Heart left ventricle (tissue), 16 donors: ENCODE measurements at regions not wholly inside any gene's neighbourhood (a gene's known extent, or its start where the extent isn't known, plus 50 kb on each side); places are given as distances from the start of the nearest gene placed in this dataset.
A peak's percentile ranks its signal among the peaks of the same experiment; 100 is the strongest.

Experiments
- ATAC-seq, 4 donors: fragments of 200-7000 bp; cut with Tn5 transposase; one replicate each; pipeline ENCODE4 v1.9.1; 2020 to 2022; ENCODE audit warnings: moderate library complexity in 4 of 4, mild to moderate bottlenecking in 3 of 4, moderate number of reproducible peaks in 1 of 4
- DNase-seq, 5 donors: peaks; one replicate each; pipeline ENCODE4 v3.0.0-alpha.2; 2020
- H3K27ac ChIP-seq, 12 donors: fragments of 200-600 bp; sonication (generic) in 4 of 12; one replicate each; pipeline versions ENCODE4 v1.5.0 to v1.8.0; 2016 to 2022; ENCODE audit warnings: mild to moderate bottlenecking in 2 of 12
- H3K27me3 ChIP-seq, 9 donors: fragments of 200-600 bp; sonication (generic) in 2 of 9; one replicate each; pipeline versions ENCODE4 v1.5.1 to v1.8.0; 2016 to 2022; ENCODE audit warnings: mild to moderate bottlenecking in 3 of 9
- H3K36me3 ChIP-seq, 9 donors: fragments of 200-600 bp; sonication (generic) in 2 of 9; one replicate each; pipeline versions ENCODE4 v1.5.0 to v1.8.0; 2018 to 2022; ENCODE audit warnings: mild to moderate bottlenecking in 2 of 9
- H3K4me1 ChIP-seq, 12 donors: fragments of 200-600 bp; sonication (generic) in 4 of 12; one replicate each; pipeline versions ENCODE4 v1.5.0 to v1.8.0; 2016 to 2022; ENCODE audit warnings: mild to moderate bottlenecking in 3 of 12
- H3K4me3 ChIP-seq, 12 donors: fragments of 200-600 bp; sonication (generic) in 4 of 12; one replicate each; pipeline versions ENCODE4 v1.5.0 to v1.8.0; 2017 to 2022; ENCODE audit warnings: mild to moderate bottlenecking in 9 of 12, moderate library complexity in 4 of 12
- H3K9me3 ChIP-seq, 12 donors: fragments of 200-600 bp; sonication (generic) in 4 of 12; one replicate each; pipeline versions ENCODE4 v1.5.0 to v1.8.0; 2016 to 2022; ENCODE audit warnings: mild to moderate bottlenecking in 1 of 12
- CTCF ChIP-seq, 12 donors: fragments of 200-600 bp; sonication (generic) in 4 of 12; IDR thresholded peaks; one replicate each; pipeline versions ENCODE4 v1.5.0 to v1.8.0; 2018 to 2022; ENCODE audit warnings: antibody characterized with exemption in 12 of 12, mild to moderate bottlenecking in 5 of 12
- POLR2A ChIP-seq, 2 donors: fragments of 450-650 bp; IDR thresholded peaks; one replicate each; pipeline ENCODE4 v1.6.1; 2017; ENCODE audit warnings: antibody characterized with exemption in 2 of 2, mild to moderate bottlenecking in 2 of 2, moderate library complexity in 2 of 2
- WGBS, 4 donors: extraction: QIAGEN DNeasy Blood & Tissue Kit in 2 of 4; methylation state at CpG; one replicate each; pipeline versions ENCODE4 v1.1.5 to v1.1.7; 2013 to 2018; 5-methylcytosine and 5-hydroxymethylcytosine counted together
- intact Hi-C, 10 donors: fragments of 100-400 bp; cut with DNase I; formaldehyde crosslinking; loops; one replicate each; pipeline versions ENCODE4 v1.11.1 to v1.14.2; 2022
- donor health status: ischemic (EF 13 %, LVEDD 7.1; RV severe dilation, severe dysfunction).
- donor health status: healthy with polysubstance abuse.
- donor health status: DM: no; HTN: yes; CAD: no.
- donor health status: DM: no; HTN: no; CAD: no.
- donor health status: ischemic (EF 25% LVEDD 6.9; RV normal size, moderate dysfunction).
- donor health status: ischemic (EF 25% LVEDD 5.7; RV mildly dilated, moderate dysfunction).
- donor health status: healthy.
- donor health status: DM: yes; HTN: yes; CAD: no.
- donor health status: ischemic (EF 35%, LVEDD 5.7; RV mildly dilated, moderate dysfunction).
- donor health status: nonischemic (EF 11% LVEDD 7.7; RV severe dilation, severe dysfunction).
- donor health status: DM: yes; HTN: yes; CAD: no.
- donor health status: PGD.
- donor health status: ischemic (EF 29% LVEDD 5.4; RV normal size, mild dysfunction).
- donor health status: nonischemic (EF 23%, LVEDD 6.1; RV moderate dilation, normal function).

- ATAC-seq (no peak), DNase-seq (no peak)
- intact Hi-C loops, result no loop called here
- Histone ChIP-seq H3K36me3 (no peaks in the 10 kb centered on the region), H3K27me3 (no peaks in the 10 kb centered on the region), H3K9me3 (no peaks in the 10 kb centered on the region), H3K4me3 (no peak overlapping the region), H3K27ac (no peak overlapping the region), H3K4me1 (peaks cover 0 to 7% (median 0%) of the 10 kb centered on the region in 12 donors)
- TF ChIP-seq CTCF (IDR thresholded peaks at IDR 0.05) (no peak), POLR2A (IDR thresholded peaks at IDR 0.05) (no peak)
- 39 to 46% (median 44%) methylated on average over 3 of the region's 3 CpGs for WGBS, 4 donors
Measured at GRCh38 chr3:151974067-151974466, 100.6 kb downstream of the SUCNR1 start.

GRCh38 chr3:151976211-151977050 is 103.0 kb downstream of the SUCNR1 start:
- no peaks in the 10 kb centered on the region for H3K9me3 ChIP-seq
- WGBS, 4 donors, result 66 to 77% (median 71%) methylated on average over 3 of the region's 3 CpGs
- no peaks in the 10 kb centered on the region for H3K27me3 ChIP-seq
- DNase-seq (no peak), ATAC-seq (peak in 1 of 4 donors; percentile 38)
- intact Hi-C loops, result no loop called here
- peaks cover 0 to 7% (median 0%) of the 10 kb centered on the region in 12 donors for H3K4me1 ChIP-seq
- TF ChIP-seq POLR2A (IDR thresholded peaks at IDR 0.05), result no peak
- TF ChIP-seq CTCF (IDR thresholded peaks at IDR 0.05), result no peak
- H3K4me3 ChIP-seq, result no peak overlapping the region
- no peaks in the 10 kb centered on the region for H3K36me3 ChIP-seq
- H3K27ac ChIP-seq, result no peak overlapping the region

GRCh38 chr3:151979906-151980305 is 106.5 kb downstream of the SUCNR1 start:
- Histone ChIP-seq H3K27ac (no peak overlapping the region), H3K27me3 (no peaks in the 10 kb centered on the region), H3K9me3 (peaks cover 0 to 3% (median 0%) of the 10 kb centered on the region in 12 donors), H3K36me3 (no peaks in the 10 kb centered on the region), H3K4me3 (no peak overlapping the region), H3K4me1 (peaks cover 0 to 7% (median 0%) of the 10 kb centered on the region in 12 donors)
- DNase-seq, result no peak
- 9 to 30% (median 20%) methylated on average over 1 of the region's 1 CpG for WGBS, 4 donors
- no peak for TF ChIP-seq CTCF (IDR thresholded peaks at IDR 0.05)
- intact Hi-C loops, result no loop called here
- ATAC-seq, result no peak

- Histone ChIP-seq H3K4me1 (no peaks in the 10 kb centered on the region), H3K27ac (no peak overlapping the region), H3K9me3 (peaks cover 0 to 3% (median 0%) of the 10 kb centered on the region in 12 donors), H3K36me3 (no peaks in the 10 kb centered on the region), H3K4me3 (no peak overlapping the region), H3K27me3 (no peaks in the 10 kb centered on the region)
- intact Hi-C loops, result no loop called here
- no peak for ATAC-seq
- no peak for TF ChIP-seq POLR2A (IDR thresholded peaks at IDR 0.05)
- TF ChIP-seq CTCF (IDR thresholded peaks at IDR 0.05), result no peak
- 81 to 87% (median 83%) methylated on average over 7 of the region's 7 CpGs for WGBS, 4 donors
- no peak for DNase-seq
Measured at GRCh38 chr3:151983538-151983937, 110.1 kb downstream of the SUCNR1 start.
